Gastrocnemius medialis (tissue), 4 donors: ENCODE measurements at regions not wholly inside any gene's neighbourhood (a gene's known extent, or its start where the extent isn't known, plus 50 kb on each side); places are given as distances from the start of the nearest gene placed in this dataset.

ENCODE experiments used
- ATAC-seq, 2 donors: fragments of 150-250 bp; one replicate each; pipeline ENCODE4 v1.9.1; 2016
- DNase-seq, 2 donors: peaks; one replicate each; pipeline ENCODE4 v3.0.0-alpha.2; 2019
- H3K27ac ChIP-seq, 4 donors: fragments of 200-600 bp; sonication (generic); 1 replicate in 1 of 4; 2 replicates in 3 of 4; pipeline ENCODE4 v1.5.1; 2016 to 2018; ENCODE audit warnings: mild to moderate bottlenecking in 2 of 4, moderate library complexity in 1 of 4
- H3K27me3 ChIP-seq, 3 donors: fragments of 200-600 bp; sonication (generic) in 2 of 3; 1 replicate in 1 of 3; 2 replicates in 2 of 3; pipeline versions ENCODE4 v1.5.1 to v1.6.0; 2016 to 2019; ENCODE audit warnings: mild to moderate bottlenecking in 1 of 3, moderate library complexity in 1 of 3
- H3K36me3 ChIP-seq, 2 donors: fragments of 200-600 bp; sonication (generic) in 1 of 2; one replicate each; pipeline ENCODE4 v1.5.1; 2017 to 2018
- H3K4me1 ChIP-seq, 2 donors: fragments of 200-600 bp; sonication (generic) in 1 of 2; one replicate each; pipeline ENCODE4 v1.5.1; 2016 to 2017; ENCODE audit warnings: mild to moderate bottlenecking in 2 of 2
- H3K4me3 ChIP-seq, 4 donors: fragments of 200-600 bp; sonication (generic) in 3 of 4; 1 replicate in 1 of 4; 2 replicates in 3 of 4; pipeline ENCODE4 v1.5.1; 2016 to 2019; ENCODE audit warnings: mild to moderate bottlenecking in 2 of 4
- H3K9me3 ChIP-seq, 3 donors: fragments of 200-600 bp; sonication (generic) in 2 of 3; 1 replicate in 1 of 3; 2 replicates in 2 of 3; pipeline ENCODE4 v1.5.1; 2016 to 2019
- CTCF ChIP-seq, 5 experiments: fragments of 450-650 bp in 3 of 5; fragments of 200-600 bp in 2 of 5; sonication (generic) in 2 of 5; IDR thresholded peaks in 4 of 5; conservative IDR thresholded peaks in 1 of 5; 1 replicate in 4 of 5; 2 replicates in 1 of 5; pipeline ENCODE4 v1.5.1; 2016 to 2019; ENCODE audit warnings: antibody characterized with exemption in 5 of 5, mild to moderate bottlenecking in 3 of 5, moderate library complexity in 3 of 5
- POLR2A ChIP-seq, 2 donors: fragments of 450-650 bp; IDR thresholded peaks; one replicate each; pipeline ENCODE4 v1.6.1; 2017; ENCODE audit warnings: antibody characterized with exemption in 2 of 2, mild to moderate bottlenecking in 2 of 2, moderate library complexity in 2 of 2
- in situ Hi-C, 4 donors: fragments of 200-750 bp; cut with MboI; loops; one replicate each; pipeline versions ENCODE4 v1.15.0 to v1.8.0; 2017; ENCODE audit warnings: low sequenced_read_pairs in 4 of 4
- intact Hi-C: fragments of 100-400 bp; cut with DNase I; formaldehyde crosslinking; loops from one replicate; pipeline ENCODE4 v1.15.1; 2023; ENCODE audit warnings: low total_unique reads

GRCh38 chr9:28260330-28260729 lies 687.0 kb upstream of the C9orf72 start:
- intact Hi-C loops (no loop called here), in situ Hi-C loops (no loop called here)
- DNase-seq (no peak), ATAC-seq (no peak)
- Histone ChIP-seq H3K36me3 (no peaks in the 10 kb centered on the region), H3K9me3 (no peaks in the 10 kb centered on the region), H3K4me1 (no peaks in the 10 kb centered on the region), H3K4me3 (no peak overlapping the region), H3K27me3 (no peaks in the 10 kb centered on the region), H3K27ac (no peak overlapping the region)
- no peak for TF ChIP-seq CTCF (IDR thresholded peaks at IDR 0.05 in 4 of 5, conservative IDR thresholded peaks at IDR 0.05 in 1 of 5)

GRCh38 chr9:28264368-28264767 lies 691.1 kb upstream of the C9orf72 start:
- H3K27me3 ChIP-seq, result no peaks in the 10 kb centered on the region
- no peak for TF ChIP-seq CTCF (IDR thresholded peaks at IDR 0.05 in 4 of 5, conservative IDR thresholded peaks at IDR 0.05 in 1 of 5)
- no peak for TF ChIP-seq POLR2A (IDR thresholded peaks at IDR 0.05)
- H3K9me3 ChIP-seq, result no peaks in the 10 kb centered on the region
- H3K4me1 ChIP-seq, result no peaks in the 10 kb centered on the region
- H3K4me3 ChIP-seq, result no peak overlapping the region
- in situ Hi-C loops (no loop called here), intact Hi-C loops (no loop called here)
- H3K36me3 ChIP-seq, result no peaks in the 10 kb centered on the region
- no peak overlapping the region for H3K27ac ChIP-seq
- DNase-seq (no peak), ATAC-seq (no peak)

- TF ChIP-seq POLR2A (IDR thresholded peaks at IDR 0.05), result no peak
- no peak for TF ChIP-seq CTCF (IDR thresholded peaks at IDR 0.05 in 4 of 5, conservative IDR thresholded peaks at IDR 0.05 in 1 of 5)
- Histone ChIP-seq H3K4me1 (no peaks in the 10 kb centered on the region), H3K27me3 (no peaks in the 10 kb centered on the region), H3K27ac (no peak overlapping the region), H3K9me3 (no peaks in the 10 kb centered on the region), H3K36me3 (no peaks in the 10 kb centered on the region), H3K4me3 (no peak overlapping the region)
- ATAC-seq (no peak), DNase-seq (no peak)
- in situ Hi-C loops (no loop called here), intact Hi-C loops (no loop called here)
These were observed 694.1 kb upstream of the C9orf72 start for GRCh38 chr9:28267351-28267750.

- TF ChIP-seq POLR2A (IDR thresholded peaks at IDR 0.05), result no peak
- TF ChIP-seq CTCF (IDR thresholded peaks at IDR 0.05 in 4 of 5, conservative IDR thresholded peaks at IDR 0.05 in 1 of 5), result no peak
- intact Hi-C loops (no loop called here), in situ Hi-C loops (no loop called here)
- no peaks in the 10 kb centered on the region for H3K9me3 ChIP-seq
- H3K36me3 ChIP-seq, result no peaks in the 10 kb centered on the region
- H3K4me3 ChIP-seq, result no peak overlapping the region
- H3K27me3 ChIP-seq, result no peaks in the 10 kb centered on the region
- no peak for DNase-seq
- no peaks in the 10 kb centered on the region for H3K4me1 ChIP-seq
- no peak for ATAC-seq
- H3K27ac ChIP-seq, result no peak overlapping the region
These were observed 696.9 kb upstream of the C9orf72 start for GRCh38 chr9:28270156-28270555.

GRCh38 chr9:28272127-28272526 lies 698.8 kb upstream of the C9orf72 start:
- intact Hi-C loops, result no loop called here
- ATAC-seq (no peak), DNase-seq (no peak)
- no peaks in the 10 kb centered on the region for H3K27me3 ChIP-seq
- H3K27ac ChIP-seq, result no peak overlapping the region
- H3K9me3 ChIP-seq, result no peaks in the 10 kb centered on the region
- H3K36me3 ChIP-seq, result no peaks in the 10 kb centered on the region
- no peaks in the 10 kb centered on the region for H3K4me1 ChIP-seq
- TF ChIP-seq CTCF (IDR thresholded peaks at IDR 0.05 in 4 of 5, conservative IDR thresholded peaks at IDR 0.05 in 1 of 5) (no peak), POLR2A (IDR thresholded peaks at IDR 0.05) (no peak)
- in situ Hi-C loops, result no loop called here
- no peak overlapping the region for H3K4me3 ChIP-seq
